RKO (cell line): ENCODE measurements at regions not wholly inside any gene's neighbourhood (a gene's known extent, or its start where the extent isn't known, plus 50 kb on each side); places are given as distances from the start of the nearest gene placed in this dataset.

ENCODE experiments used
- DNase-seq: peaks from one replicate; pipeline ENCODE4 v3.0.0-alpha.2; 2016; ENCODE audit warnings: low spot score

DNA sequence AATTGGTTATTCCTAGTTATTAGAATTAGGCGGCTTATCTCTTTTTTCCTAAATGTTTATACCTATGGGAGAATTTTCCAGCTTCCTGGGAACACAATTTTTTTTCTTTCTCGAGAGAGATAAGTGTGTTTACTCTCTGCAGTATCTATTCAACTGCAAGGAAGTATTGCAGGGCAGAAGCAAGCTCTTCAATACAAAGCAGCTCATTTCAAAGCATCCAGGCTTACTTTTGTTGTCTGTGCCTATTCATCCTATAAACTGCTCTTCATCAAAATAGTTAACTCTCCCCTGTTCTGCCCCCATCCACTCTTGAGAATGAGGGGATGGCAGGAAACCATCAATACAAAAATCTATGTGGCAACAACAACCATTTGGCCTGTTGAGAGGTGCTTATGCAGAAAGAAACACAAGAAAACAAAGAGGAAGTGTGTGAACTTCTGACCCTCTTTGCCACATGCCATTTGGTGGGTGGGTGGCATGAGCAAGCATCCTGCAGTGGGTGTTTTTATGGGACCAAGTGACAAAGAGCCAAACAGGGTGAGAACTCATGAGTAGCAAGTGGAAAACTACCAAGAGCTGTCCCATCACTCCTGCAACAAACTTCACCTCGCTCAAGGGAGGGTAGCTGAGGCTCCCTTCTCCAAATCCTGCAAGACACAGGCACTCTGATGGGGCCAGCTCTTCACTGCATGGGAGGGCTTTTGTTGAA, 50.6 kb upstream of the MRPS6 start:
- DNase-seq, result peak; percentile 7

DNA sequence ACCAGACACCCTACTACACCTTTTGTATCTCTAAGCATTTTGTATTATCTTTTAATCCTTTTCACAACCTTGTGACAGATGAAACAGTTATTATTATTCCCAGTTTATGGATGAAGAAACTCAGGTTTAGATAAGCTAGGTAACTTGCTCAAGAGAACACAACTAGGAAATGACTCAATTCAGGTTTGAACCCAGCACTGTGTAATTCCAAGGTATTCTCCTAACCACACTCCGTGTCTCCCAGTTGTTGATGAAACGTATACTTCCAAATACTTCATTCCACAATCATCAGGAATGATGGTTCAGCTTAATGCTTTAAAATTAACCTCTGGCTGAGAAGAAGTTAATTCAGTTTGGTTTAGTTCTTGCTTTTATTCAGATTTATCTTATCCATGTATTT, 51.7 kb upstream of the MRPS6 start:
- no peak for DNase-seq

DNA sequence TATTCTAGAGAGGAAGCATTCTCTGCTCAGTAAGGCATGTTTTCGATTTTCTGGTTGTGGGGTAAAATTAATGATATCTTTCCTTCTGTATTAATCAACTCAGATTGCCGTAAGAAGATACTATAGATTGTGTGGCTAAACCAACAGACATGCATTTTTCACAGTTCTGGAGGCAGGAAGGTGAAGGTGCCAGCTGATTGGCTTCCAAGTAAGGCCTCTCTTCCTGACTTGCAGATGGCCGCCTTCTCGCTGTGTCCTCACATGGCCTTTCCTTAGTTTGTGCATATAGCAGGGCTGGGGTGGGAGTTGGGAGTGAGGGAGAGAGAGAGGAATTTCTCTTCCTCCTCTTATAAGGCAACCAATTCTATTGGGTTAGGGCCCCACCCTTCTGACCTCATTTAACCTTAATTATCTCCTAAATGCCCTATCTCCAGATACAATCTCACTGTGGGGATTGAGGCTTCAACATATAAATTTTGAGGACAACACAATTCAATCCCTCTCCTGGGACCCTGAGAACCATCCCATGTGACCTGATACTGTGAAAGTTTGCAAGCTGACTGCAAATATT, 52.3 kb upstream of the MRPS6 start:
- no peak for DNase-seq

DNA sequence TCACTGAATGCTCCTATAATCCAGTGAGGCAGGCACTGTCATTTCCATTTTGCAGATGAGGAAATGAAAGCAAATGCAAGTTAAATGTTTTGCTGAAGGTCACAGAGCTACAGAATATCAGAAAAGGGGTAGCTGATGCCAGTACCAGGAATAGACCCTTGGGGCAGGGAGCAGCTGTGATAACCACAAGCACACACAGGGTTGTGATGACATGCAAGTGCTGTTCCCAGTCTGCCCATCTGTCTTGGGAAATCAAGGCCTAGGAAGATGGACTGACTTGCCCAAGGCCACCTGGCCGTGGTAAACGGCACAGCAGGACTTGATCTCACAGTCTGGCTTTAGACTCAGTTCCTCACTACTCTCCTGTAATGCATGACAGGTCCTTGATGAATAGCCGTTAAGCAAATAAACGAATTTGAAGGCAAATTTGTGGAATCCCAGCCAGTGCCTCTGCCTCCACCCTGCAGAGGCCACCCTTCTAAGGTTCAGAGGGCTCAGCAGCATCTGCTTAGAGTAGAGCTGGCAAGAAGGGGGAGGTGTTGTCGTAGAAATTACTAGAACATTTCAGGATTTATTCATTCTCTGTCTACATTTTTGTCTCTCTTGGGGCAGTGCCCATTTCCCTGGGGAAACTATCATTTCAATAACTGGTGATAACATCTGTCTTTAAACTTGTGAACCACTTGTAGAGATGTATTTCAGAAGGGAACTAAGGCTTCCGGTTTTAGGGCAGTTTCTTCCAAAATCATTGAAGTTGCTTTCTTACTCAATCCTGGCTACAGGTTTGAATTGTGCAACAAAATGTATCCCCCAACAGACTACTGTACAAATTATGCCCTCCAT, 53.2 kb upstream of the MRPS6 start:
- DNase-seq, result no peak

DNA sequence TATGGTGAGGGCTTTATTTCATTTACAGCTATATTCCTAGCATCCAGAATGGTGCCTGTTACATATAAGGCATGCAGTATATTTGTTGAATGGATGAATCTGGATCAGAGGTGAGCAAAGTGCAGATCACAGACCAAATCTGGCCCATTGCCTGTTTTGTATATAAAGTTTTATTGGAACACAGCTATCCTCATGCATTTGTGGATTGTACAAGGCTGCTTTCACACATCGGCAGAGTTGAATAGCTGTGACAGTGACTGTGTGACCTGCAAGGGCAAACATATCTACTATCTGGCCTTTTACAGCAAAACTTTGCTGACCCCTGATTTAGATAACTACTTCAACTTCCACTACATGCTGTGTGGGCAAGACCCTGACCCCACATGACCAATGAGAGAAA, 54.0 kb upstream of the MRPS6 start:
- no peak for DNase-seq

DNA sequence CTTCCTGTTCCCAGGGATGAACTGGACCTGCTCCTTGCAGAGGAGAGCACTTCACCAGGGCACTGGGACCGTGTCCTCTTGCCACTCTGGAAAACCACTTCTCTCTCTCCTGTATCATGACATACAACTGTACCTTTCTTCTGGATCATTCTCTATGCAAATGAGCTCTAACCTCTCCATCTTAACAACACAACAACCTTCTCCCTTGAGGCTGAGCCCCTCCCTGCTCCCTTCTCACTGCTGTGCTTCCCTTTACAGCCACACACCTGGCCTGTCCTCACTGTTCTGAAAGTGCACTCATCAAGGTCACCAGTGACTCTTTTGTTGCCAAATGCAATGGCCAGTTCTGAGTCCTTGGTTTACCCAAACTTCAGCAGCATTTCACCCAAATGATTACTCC, 54.5 kb upstream of the MRPS6 start:
- no peak for DNase-seq

DNA sequence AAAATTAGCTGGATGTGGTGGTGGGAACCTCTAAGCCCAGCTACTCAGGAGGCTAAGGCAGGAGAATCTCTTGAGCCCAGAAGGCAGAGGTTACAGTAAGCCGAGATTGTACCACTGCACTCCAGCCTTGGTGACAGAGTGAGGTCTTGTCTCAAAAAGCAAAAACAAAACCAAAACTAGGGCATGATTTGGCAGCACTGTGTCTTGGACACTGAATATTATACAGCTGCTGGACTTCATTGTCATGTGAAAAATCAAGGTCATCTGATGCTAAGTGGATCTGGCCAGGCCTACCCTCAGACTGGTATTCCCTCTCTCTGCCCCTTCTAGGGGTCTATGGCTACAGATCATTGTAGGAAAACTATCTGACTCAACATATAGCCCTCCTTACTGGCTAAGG, 55.2 kb upstream of the MRPS6 start:
- no peak for DNase-seq

GRCh38 chr21:34017039-34017961, 56.1 kb upstream of the MRPS6 start:
- DNase-seq, result no peak

DNA sequence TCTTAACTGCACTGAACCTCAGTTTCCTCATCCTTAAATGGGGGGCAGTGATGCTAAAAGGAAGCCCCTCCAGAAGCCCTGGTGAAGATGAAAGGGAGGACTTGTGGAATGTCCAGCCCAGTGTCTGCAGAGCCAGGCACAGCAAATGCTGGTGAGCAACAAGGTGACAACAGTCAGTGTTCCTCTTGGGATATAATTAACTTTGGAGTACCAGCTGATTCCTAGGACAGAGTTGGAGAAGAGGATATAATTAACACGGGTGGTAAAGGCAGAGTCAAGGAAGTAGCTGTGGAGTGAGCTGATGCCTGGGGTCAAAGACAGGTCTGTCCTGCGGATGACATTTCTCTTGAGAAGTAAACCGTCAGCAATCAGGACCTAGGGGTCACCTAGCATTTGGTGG, 60.7 kb upstream of the MRPS6 start:
- DNase-seq, result no peak

GRCh38 chr21:34011660-34012059, 61.7 kb upstream of the MRPS6 start:
- DNase-seq, result no peak

GRCh38 chr21:34009193-34009592, 64.2 kb upstream of the MRPS6 start:
- DNase-seq, result no peak

- DNase-seq, result peak; percentile 2
These were observed 64.8 kb upstream of the MRPS6 start for GRCh38 chr21:34008618-34009017.

DNA sequence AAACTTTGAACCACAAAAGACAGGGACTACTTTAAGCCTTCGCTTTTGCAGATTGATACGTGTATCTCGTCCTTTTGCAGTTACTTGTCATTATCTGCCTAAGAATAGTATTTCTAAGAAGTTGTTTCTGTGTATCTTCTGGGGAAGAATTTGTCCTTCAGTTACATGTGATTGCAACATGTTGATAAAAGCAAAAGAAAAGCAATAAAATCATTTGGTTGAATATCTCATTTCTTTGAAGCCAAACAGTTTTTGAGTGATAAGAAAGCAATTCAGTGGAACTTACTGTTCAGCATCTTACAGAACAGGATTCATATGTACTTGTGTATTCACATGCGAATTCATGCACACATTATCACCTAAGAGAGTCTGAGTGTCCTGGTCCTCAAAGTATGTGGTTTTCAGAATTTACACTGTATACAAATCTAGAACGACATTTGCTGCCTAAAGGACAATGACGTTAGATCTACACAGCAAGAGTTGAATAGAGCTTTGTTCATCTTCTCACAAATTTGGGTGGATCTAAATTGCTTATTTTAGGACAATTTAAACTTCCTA, 66.7 kb upstream of the MRPS6 start:
- DNase-seq, result no peak

DNA sequence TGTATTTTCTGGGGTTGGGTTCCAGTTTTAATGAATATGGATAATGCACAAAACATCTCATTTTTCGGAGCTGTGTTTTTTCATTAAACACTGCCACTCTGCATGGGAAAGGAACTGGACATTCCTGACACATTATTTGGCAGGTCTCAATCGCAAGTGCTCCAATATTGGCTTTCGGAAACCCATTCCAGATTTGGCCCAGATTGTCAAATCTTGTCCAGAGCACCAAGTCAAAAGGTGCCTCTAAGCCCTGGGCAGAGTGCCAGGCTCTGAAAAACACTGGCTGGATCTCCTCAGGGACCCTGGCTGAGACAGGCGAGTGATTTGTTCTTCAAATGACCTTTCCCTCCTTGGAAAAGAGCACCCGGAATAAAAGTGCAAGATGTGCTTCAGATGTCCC, 68.4 kb upstream of the MRPS6 start:
- no peak for DNase-seq

GRCh38 chr21:34004013-34004938, 69.1 kb upstream of the MRPS6 start:
- DNase-seq, result no peak

DNA sequence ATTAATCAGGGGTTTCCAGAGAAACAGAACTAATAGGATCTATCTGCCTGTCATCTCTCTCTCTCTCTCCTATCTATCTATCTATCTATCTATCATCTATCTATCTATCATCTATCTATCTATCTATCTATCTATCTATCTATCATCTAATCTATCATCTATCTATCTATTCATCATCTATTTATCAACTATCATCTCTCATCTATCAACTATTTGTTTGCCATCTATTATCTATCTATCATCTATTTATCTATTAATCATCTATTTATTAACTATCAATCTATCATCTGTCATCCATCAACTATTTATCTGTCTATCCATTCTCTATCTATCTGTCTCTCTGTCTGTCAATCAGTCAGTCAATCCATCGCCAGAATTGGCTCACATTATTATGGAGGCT, 70.0 kb upstream of the MRPS6 start:
- DNase-seq, result no peak

DNA sequence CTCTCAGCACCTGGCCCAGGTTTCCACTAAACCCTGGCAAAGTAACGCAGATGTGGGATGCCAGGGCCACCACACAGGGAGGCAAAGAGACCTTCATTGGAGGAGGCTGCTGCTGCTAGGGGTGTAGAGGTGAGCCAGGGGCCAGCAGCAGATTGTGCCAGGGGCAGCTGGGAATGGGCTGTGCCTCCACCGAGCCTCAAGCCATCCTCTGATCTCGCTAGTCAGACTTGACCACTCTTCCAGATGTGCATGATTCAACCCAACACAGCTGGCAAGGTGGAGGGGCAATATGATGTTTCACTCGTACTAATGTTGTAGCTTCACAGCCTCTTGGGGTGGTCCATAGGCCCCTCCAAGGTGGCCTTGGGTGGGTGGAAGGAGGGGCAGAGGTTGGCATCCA, 73.0 kb upstream of the MRPS6 start:
- no peak for DNase-seq

DNA sequence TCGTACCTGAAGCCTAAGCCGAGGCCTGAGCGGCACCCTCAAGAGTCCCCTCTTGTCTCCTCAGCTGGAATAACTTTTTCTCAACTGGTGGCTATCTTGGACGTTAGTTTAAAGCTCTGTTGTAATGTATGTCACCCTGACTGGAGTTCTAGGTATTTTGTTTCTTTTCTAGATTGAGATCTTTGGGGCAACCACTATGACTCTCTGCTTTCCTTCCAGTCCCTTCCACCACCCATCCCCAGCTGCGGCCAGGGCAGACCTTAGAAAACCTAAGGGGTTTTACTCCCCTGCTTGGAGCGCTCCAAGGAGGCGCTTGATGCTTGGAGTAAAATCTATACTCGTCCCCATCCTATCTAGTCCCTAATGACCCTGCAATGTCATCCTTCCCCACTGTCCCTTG, 74.6 kb upstream of the MRPS6 start:
- DNase-seq, result no peak

DNA sequence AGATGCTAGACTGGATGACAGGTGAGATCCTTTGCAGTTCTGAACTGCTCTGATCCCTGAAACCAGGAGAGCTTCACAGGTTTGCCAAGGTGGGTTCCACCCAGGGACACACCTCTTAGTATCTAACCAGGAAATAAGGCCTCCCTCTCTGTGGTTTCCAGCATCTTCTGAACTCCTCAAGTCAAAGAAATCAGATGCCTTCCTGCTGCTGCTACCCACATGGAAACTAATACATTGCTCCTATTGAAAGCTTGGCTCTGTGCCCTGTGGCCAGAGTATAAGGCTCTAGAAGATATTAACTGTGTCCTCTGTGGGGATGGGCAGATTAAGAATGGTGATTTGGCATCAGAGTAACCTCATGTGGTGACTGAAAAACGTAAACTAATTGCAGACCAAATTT, 75.0 kb upstream of the MRPS6 start:
- DNase-seq, result no peak

GRCh38 chr21:33997436-33997835, 75.9 kb upstream of the MRPS6 start:
- no peak for DNase-seq

- DNase-seq, result no peak
These were observed 78.8 kb upstream of the ATP5PO start for GRCh38 chr21:33994373-33994772.
